ENCODE measurements at regions not wholly inside any gene's neighbourhood (a gene's known extent, or its start where the extent isn't known, plus 50 kb on each side); places are given as distances from the start of the nearest gene placed in this dataset.

DNA sequence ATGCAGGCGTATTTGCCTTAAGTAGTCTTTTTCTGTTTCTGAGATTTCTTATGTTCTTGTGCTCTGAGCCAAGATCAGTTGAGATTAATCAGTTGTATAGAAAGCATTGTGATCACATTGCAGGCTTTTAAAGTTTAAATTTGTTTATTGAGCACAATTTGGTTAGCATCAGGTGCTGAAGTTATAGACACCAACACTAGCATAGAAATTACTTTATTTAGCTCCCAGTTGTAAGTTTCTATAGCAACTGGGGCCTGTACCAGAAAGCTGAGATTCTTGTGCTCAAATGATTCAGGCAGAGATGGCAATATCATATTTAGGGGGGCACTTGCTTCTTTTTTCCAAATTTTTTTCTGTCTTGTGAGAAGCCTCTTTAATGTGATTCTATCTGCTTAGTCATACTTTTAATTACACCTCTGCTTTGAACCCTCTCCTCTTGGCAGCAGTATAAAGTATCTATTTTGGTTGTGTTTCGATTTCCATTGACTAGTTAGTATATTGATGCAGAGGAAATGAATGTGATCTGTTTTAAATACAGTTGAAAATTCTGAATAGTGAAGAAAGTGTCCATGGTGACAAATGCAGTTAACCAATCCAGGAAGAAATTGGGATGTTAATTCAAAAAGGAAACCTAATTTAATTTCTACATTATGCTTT is 241.7 kb upstream of the GBE1 start:
- TF ChIP-seq, protein P1, sequence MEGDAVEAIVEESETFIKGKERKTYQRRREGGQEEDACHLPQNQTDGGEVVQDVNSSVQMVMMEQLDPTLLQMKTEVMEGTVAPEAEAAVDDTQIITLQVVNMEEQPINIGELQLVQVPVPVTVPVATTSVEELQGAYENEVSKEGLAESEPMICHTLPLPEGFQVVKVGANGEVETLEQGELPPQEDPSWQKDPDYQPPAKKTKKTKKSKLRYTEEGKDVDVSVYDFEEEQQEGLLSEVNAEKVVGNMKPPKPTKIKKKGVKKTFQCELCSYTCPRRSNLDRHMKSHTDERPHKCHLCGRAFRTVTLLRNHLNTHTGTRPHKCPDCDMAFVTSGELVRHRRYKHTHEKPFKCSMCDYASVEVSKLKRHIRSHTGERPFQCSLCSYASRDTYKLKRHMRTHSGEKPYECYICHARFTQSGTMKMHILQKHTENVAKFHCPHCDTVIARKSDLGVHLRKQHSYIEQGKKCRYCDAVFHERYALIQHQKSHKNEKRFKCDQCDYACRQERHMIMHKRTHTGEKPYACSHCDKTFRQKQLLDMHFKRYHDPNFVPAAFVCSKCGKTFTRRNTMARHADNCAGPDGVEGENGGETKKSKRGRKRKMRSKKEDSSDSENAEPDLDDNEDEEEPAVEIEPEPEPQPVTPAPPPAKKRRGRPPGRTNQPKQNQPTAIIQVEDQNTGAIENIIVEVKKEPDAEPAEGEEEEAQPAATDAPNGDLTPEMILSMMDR (IDR thresholded peaks at IDR 0.05; ENCODE audit: insufficient read depth, low read length) = no peak
- TF ChIP-seq GABPA (IDR thresholded peaks at IDR 0.05; ENCODE audit: low read depth) = no peak

All from HL-60 (cell line).